MM.1S (cell line): ENCODE measurements at regions not wholly inside any gene's neighbourhood (a gene's known extent, or its start where the extent isn't known, plus 50 kb on each side); places are given as distances from the start of the nearest gene placed in this dataset.

Experiments
- CTCF ChIP-seq: fragments of 300-600 bp; sonication (generic); IDR thresholded peaks from 2 replicates; pipeline ENCODE4 v1.5.1; 2016; ENCODE audit warnings: antibody characterized with exemption, low read length, mixed read lengths
- EZH2 ChIP-seq: fragments of 300-600 bp; sonication (generic); optimal IDR thresholded peaks from 2 replicates; pipeline ENCODE3; 2017; ENCODE audit warnings: low read depth, mild to moderate bottlenecking, antibody characterized with exemption, low read length, mixed read lengths
- EZH2phosphoT487 ChIP-seq: fragments of 300-600 bp; sonication (generic); IDR thresholded peaks from 2 replicates; pipeline ENCODE4 v1.6.1; 2018; ENCODE audit warnings: antibody characterized with exemption, low read length

GRCh38 chr1:18055156-18055555 lies 52.4 kb upstream of the IGSF21 start:
- TF ChIP-seq CTCF, result no peak
- TF ChIP-seq EZH2phosphoT487, result no peak
- TF ChIP-seq EZH2, result no peak
